DMS79 treated with DMSO at 0.1 percent for 48 hours (cell line): ENCODE measurements at regions not wholly inside any gene's neighbourhood (a gene's known extent, or its start where the extent isn't known, plus 50 kb on each side); places are given as distances from the start of the nearest gene placed in this dataset.

Experiments used
- DNase-seq: peaks from one replicate; lab custom pipeline; 2025; lab: John Stamatoyannopoulos, UW

DNA sequence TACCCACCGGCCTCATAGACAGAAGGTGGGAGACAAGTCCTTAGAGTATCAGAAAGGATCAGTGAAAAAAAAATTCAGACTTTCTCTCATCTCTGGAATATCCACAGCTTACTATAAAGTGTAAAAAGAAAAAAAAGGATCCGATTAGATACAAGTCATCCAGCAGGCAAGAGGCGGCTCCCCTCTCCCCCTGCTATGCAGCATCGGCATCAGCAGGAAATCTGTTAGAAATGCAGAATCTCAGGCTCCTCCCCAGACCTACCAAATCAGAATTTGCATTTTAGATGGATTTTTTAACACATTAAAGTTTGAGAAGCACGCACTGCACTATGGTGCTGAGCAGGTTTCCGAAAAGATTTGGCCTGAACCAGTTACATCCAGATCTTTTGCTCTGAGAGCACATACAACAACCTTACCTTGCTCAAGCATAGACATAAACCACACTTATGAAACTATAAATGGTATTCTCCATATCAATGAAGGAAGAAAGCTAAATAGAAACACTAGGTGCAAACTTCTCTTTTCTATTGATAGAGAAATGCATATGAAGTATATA, 117.0 kb upstream of the POU3F2 start:
- no peak for DNase-seq

DNA sequence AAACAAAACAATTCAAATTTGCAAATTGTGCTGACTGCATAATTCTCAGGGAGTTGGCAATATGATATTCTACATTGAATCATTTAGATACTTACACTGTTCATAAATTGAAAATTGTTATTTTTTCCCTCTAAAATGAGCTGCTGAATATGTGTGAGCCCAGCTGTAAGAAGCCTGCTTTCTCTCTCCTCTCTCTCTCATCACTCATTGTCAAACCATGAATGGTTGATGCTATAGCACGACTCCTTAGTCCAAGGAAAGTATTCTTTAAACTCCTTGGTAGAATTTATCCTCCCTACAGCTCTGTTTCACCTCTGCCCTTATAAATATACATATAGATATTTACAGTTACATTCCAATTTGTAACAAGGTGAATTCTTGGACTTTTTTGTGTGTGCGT, 116.4 kb upstream of the POU3F2 start:
- DNase-seq: no peak

- DNase-seq: no peak
Observed at GRCh38 chr6:98724537-98724936, 109.8 kb upstream of the POU3F2 start.

GRCh38 chr6:98747273-98747672, 87.1 kb upstream of the POU3F2 start:
- no peak for DNase-seq

DNA sequence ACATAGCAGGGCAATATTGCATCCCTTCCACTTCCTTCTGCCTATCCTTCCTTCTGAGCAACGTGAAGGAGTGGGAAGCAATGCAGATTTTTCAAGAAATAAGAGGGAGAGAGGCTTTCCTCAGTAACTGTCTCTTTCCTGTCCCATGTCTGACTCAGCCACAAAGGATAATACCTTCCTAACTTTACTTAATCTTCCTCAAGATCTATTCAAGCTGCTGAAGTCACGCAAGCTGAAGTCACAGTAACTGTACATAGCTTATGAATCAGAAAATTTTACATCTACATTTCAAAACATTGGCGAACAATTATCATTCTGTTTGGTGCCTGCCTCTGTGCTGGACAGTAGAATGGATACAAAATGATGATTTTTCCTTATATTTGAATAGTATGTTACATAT, 86.4 kb upstream of the POU3F2 start:
- DNase-seq: no peak

GRCh38 chr6:98759459-98759858, 74.9 kb upstream of the POU3F2 start:
- DNase-seq: no peak

GRCh38 chr6:98764373-98764911, 69.9 kb upstream of the POU3F2 start:
- DNase-seq: no peak

GRCh38 chr6:98769546-98769945, 64.8 kb upstream of the POU3F2 start:
- DNase-seq: no peak

DNA sequence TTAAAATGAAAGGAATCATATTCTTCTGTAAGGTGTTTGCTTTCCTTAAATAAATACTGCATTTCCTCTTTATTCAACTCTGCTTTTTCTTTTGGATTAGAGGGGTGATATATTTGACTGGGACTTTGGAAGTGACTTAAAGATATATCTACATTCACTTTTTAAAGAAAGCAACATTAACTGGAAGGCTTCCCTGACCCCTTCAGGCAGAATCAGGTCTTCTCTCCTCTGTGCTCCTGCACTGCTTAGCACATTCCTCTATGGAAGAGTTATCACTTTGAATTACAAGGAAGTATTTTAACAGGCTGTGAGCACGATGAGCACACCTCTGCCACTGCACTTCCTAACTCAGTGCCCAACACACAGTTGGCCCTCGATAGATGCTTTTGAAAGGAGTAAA, 59.2 kb upstream of the POU3F2 start:
- no peak for DNase-seq

DNA sequence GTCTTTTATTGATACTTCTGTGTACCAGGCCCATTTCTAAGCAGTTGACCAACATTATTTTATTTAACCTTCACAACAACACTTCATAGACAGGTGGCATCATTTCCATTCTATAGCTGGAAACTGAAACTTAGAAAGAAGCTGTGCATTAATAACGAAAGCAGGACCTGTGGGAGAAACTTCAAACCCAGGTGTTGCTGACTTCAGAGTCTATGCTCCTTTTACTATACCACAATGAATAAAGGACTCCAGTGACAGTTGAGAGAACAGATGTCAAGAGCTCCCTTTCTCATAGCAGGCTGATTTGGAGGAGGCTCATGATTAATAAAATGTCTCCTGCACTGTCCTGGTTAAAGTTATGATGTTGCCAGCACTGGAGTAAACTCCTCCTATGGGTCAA, 56.6 kb upstream of the POU3F2 start:
- no peak for DNase-seq

DNA sequence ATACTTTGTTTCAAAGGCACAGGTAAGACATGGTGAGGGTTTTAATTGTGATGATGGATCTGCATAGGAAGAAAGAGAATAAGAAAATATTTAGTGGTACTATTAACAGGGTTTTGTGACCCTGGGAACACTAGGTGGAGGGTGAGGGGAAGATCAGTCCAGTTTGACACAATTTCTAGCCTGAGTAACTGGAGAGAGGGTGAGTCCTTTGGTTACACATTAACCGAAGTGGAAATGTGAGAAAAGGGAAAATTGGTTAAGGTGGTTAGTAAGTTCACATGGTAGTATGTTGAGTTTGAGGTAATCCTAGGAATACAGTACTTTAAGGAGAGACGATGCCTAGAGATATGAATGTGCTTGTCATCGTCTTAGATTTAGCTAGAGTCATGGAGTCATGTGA, 54.8 kb upstream of the POU3F2 start:
- DNase-seq: no peak

GRCh38 chr6:98782772-98783171, 51.6 kb upstream of the POU3F2 start:
- no peak for DNase-seq

GRCh38 chr6:98783578-98783977, 50.8 kb upstream of the POU3F2 start:
- DNase-seq: no peak
